HCT116 (cell line): ENCODE measurements at regions not wholly inside any gene's neighbourhood (a gene's known extent, or its start where the extent isn't known, plus 50 kb on each side); places are given as distances from the start of the nearest gene placed in this dataset.

ENCODE experiments used
- ATAC-seq: fragments of 200-7000 bp; cut with Tn5 transposase; 2 replicates; pipeline ENCODE4 v1.9.1; 2020; ENCODE audit warnings: mild to moderate bottlenecking, moderate library complexity
- BruUV-seq: library from RNA; stranded (reverse); fragments of 400-500 nt; replicated peaks from 2 replicates; lab custom pipeline; 2021; lab: Mats Ljungman, UMichigan
- CTCF ChIA-PET: fragments of 300-600 bp; sonication (Branson Sonifier 250); formaldehyde crosslinking; loops from one replicate; lab custom pipeline; 2021; ENCODE audit warnings: antibody characterized with exemption; lab: Charles Lee
- POLR2A ChIA-PET: fragments of 300-600, 350-600 bp; sonication (Branson Sonifier 250); formaldehyde crosslinking; loops from one replicate; lab custom pipeline; 2021; ENCODE audit warnings: antibody characterized with exemption; lab: Charles Lee
- RAD21 ChIA-PET, 2 experiments: fragments of 300-600 bp; sonication (Branson Sonifier 250); formaldehyde crosslinking; loops; one replicate each; lab custom pipeline; 2023; ENCODE audit warnings: low total read pairs in 2 of 2; ENCODE audit not compliant: uncharacterized antibody in 2 of 2, unreplicated experiment in 2 of 2, low non-redundant PET in 1 of 2; lab: Charles Lee
- DNase-seq: peaks from one replicate; pipeline ENCODE4 v3.0.0-alpha.2; 2010; ENCODE audit warnings: low read depth, low spot score
- H2AFZ ChIP-seq: fragments of 200-600 bp; shearing (Covaris generic), sonication (generic); 2 replicates; pipeline ENCODE4 v1.6.1; 2017; ENCODE audit warnings: low read depth, mixed run types, mixed read lengths, antibody characterized with exemption, low read length; ENCODE audit not compliant: poor library complexity, severe bottlenecking
- H3K27ac ChIP-seq: 2 replicates; pipeline ENCODE4 v1.5.1; 2012; ENCODE audit warnings: low read depth, low read length
- H3K27me3 ChIP-seq: fragments of 200-600 bp; sonication (generic); 2 replicates; pipeline ENCODE4 v1.6.1; 2016; ENCODE audit warnings: mixed run types, low read length, mixed read lengths; ENCODE audit not compliant: insufficient read depth
- H3K36me3 ChIP-seq, 2 experiments: fragments of 200-500 bp in 1 of 2; fragments of 200-600 bp in 1 of 2; sonication (Bioruptor generic) in 1 of 2; sonication (generic) in 1 of 2; 2 replicates each; pipeline versions ENCODE4 v1.5.1 to v1.6.1; 2014 to 2016; ENCODE audit warnings: low read length in 2 of 2, inconsistent platforms in 1 of 2, mixed read lengths in 1 of 2, mixed run types in 1 of 2; ENCODE audit not compliant: insufficient read depth in 2 of 2, control insufficient read depth in 1 of 2
- H3K4me1 ChIP-seq, 2 experiments: fragments of 200-600 bp in 1 of 2; sonication (generic) in 1 of 2; 2 replicates each; pipeline versions ENCODE4 v1.5.1 to v1.6.1; 2012 to 2017; ENCODE audit warnings: low read length in 2 of 2, inconsistent platforms in 1 of 2, mild to moderate bottlenecking in 1 of 2, mixed read lengths in 1 of 2, mixed run types in 1 of 2, moderate library complexity in 1 of 2; ENCODE audit not compliant: insufficient read depth in 2 of 2, control insufficient read depth in 1 of 2
- H3K4me2 ChIP-seq: fragments of 200-600 bp; sonication (generic); 2 replicates; pipeline ENCODE4 v1.6.1; 2017; ENCODE audit warnings: mixed run types, low read length, mixed read lengths
- H3K4me3 ChIP-seq, 2 experiments: fragments of 200-600 bp in 1 of 2; sonication (generic) in 1 of 2; replicated peaks in 1 of 2; 2 replicates each; pipeline ENCODE4 v1.5.1; 2011 to 2016; ENCODE audit warnings: low read length in 2 of 2, control low read depth in 1 of 2, low read depth in 1 of 2, mild to moderate bottlenecking in 1 of 2, mixed read lengths in 1 of 2, mixed run types in 1 of 2
- H3K79me2 ChIP-seq: fragments of 200-600 bp; sonication (generic); 2 replicates; pipeline ENCODE4 v1.6.1; 2017; ENCODE audit warnings: mild to moderate bottlenecking, mixed run types, low read length, moderate library complexity, mixed read lengths; ENCODE audit not compliant: insufficient read depth
- H3K9ac ChIP-seq: fragments of 200-600 bp; sonication (generic); 2 replicates; pipeline ENCODE4 v1.6.1; 2016; ENCODE audit warnings: low read length, mixed read lengths
- H3K9me2 ChIP-seq: fragments of 200-600 bp; sonication (generic), shearing (Covaris generic); 2 replicates; pipeline ENCODE4 v1.6.1; 2017; ENCODE audit warnings: mixed run types, mild to moderate bottlenecking, moderate library complexity; ENCODE audit not compliant: insufficient read depth
- H3K9me3 ChIP-seq, 2 experiments: fragments of 200-500 bp in 1 of 2; fragments of 200-600 bp in 1 of 2; sonication (Bioruptor generic) in 1 of 2; sonication (generic) in 1 of 2; 2 replicates each; pipeline ENCODE4 v1.6.1; 2014 to 2017; ENCODE audit warnings: low read length in 2 of 2, mixed read lengths in 2 of 2, inconsistent platforms in 1 of 2, low read depth in 1 of 2, mild to moderate bottlenecking in 1 of 2, mixed run types in 1 of 2, moderate library complexity in 1 of 2; ENCODE audit not compliant: control insufficient read depth in 1 of 2, insufficient read depth in 1 of 2
- H4K20me1 ChIP-seq: fragments of 200-600 bp; sonication (generic), shearing (Covaris generic); 2 replicates; pipeline ENCODE4 v1.6.1; 2017; ENCODE audit warnings: mixed run types, mild to moderate bottlenecking, moderate library complexity; ENCODE audit not compliant: insufficient read depth
- ATF3 ChIP-seq: IDR thresholded peaks from 2 replicates; pipeline ENCODE4 v1.6.1; 2012
- CBX3 ChIP-seq: IDR thresholded peaks from 2 replicates; pipeline ENCODE4 v1.6.1; 2012; ENCODE audit warnings: low read depth
- CTCF ChIP-seq, 3 experiments: fragments of 200-600 bp in 1 of 3; sonication (generic) in 1 of 3; IDR thresholded peaks in 2 of 3; conservative IDR thresholded peaks in 1 of 3; 2 replicates each; pipeline ENCODE4 v1.5.1; 2012 to 2017; ENCODE audit warnings: low read depth in 2 of 3, low read length in 2 of 3, antibody characterized with exemption in 1 of 3, borderline replicate concordance in 1 of 3, control low read depth in 1 of 3, mild to moderate bottlenecking in 1 of 3, mixed read lengths in 1 of 3, mixed run types in 1 of 3, moderate library complexity in 1 of 3; ENCODE audit not compliant: insufficient read depth in 1 of 3
- FOSL1 ChIP-seq: IDR thresholded peaks from 2 replicates; pipeline ENCODE4 v1.6.1; 2012; ENCODE audit warnings: low read depth
- MAX ChIP-seq: IDR thresholded peaks from 2 replicates; pipeline ENCODE4 v1.6.1; 2012
- POLR2A ChIP-seq: IDR thresholded peaks from 2 replicates; pipeline ENCODE4 v1.7.0; 2011; ENCODE audit warnings: borderline replicate concordance; ENCODE audit not compliant: insufficient read depth, insufficient read length; ENCODE audit errors: extremely low read depth
- POLR2AphosphoS5 ChIP-seq: IDR thresholded peaks from 2 replicates; pipeline ENCODE4 v1.6.1; 2011; ENCODE audit warnings: mild to moderate bottlenecking, low read depth, low read length, moderate library complexity
- RAD21 ChIP-seq: IDR thresholded peaks from 2 replicates; pipeline ENCODE4 v1.6.1; 2012; ENCODE audit warnings: low read depth, mild to moderate bottlenecking
- REST ChIP-seq: IDR thresholded peaks from 2 replicates; pipeline ENCODE4 v1.6.1; 2012; ENCODE audit warnings: low read depth
- SIN3A ChIP-seq: IDR thresholded peaks from 2 replicates; pipeline ENCODE4 v1.6.1; 2012; ENCODE audit warnings: low read depth
- SP1 ChIP-seq: IDR thresholded peaks from 2 replicates; pipeline ENCODE4 v1.6.1; 2012; ENCODE audit warnings: low read depth
- YY1 ChIP-seq: IDR thresholded peaks from 2 replicates; pipeline ENCODE4 v1.6.1; 2011; ENCODE audit warnings: low read length, low read depth, moderate library complexity, mild to moderate bottlenecking; ENCODE audit not compliant: insufficient replicate concordance; ENCODE audit errors: extremely low read depth
- ZBTB33 ChIP-seq: IDR thresholded peaks from 2 replicates; pipeline ENCODE4 v1.6.1; 2011; ENCODE audit warnings: mild to moderate bottlenecking, low read length, moderate library complexity; ENCODE audit not compliant: insufficient replicate concordance; ENCODE audit errors: extremely low read depth
- ZFX ChIP-seq: fragments of 450-650 bp; IDR thresholded peaks from 2 replicates; pipeline ENCODE4 v1.6.1; 2017
- ZNF274 ChIP-seq: fragments of 200-500 bp; sonication (Bioruptor generic); IDR thresholded peaks from 2 replicates; pipeline ENCODE4 v1.6.1; 2014; ENCODE audit warnings: mild to moderate bottlenecking, low read depth, low read length, inconsistent platforms
- intact Hi-C: fragments of 100-400 bp; cut with micrococcal nuclease; formaldehyde crosslinking; loops from 2 replicates; pipeline ENCODE4 v1.10.0; 2022

GRCh38 chr10:1977461-1977860 lies 240.1 kb upstream of the ADARB2 start:
- Histone ChIP-seq H3K9me2 (no peaks in the 10 kb centered on the region), H3K79me2 (no peaks in the 10 kb centered on the region), H3K4me2 (no peak overlapping the region), H3K4me1 (no peaks in the 10 kb centered on the region), H4K20me1 (no peaks in the 10 kb centered on the region), H3K27ac (no peak overlapping the region), H3K9me3 (peaks cover 9 to 24% of the 10 kb centered on the region in 2 experiments; a peak in 2 of 4 replicates), H3K27me3 (no peaks in the 10 kb centered on the region), H3K9ac (no peak overlapping the region), H3K36me3 (no peaks in the 10 kb centered on the region), H3K4me3 (no peak overlapping the region), H2AFZ (no peak overlapping the region)
- ATAC-seq (no peak), DNase-seq (no peak)
- BruUV-seq, result no TSS peak
- ChIA-PET RAD21 (no interaction called here), POLR2A (no interaction called here), CTCF (no interaction called here)
- intact Hi-C loops, result no loop called here
- TF ChIP-seq SIN3A (no peak), CTCF (IDR thresholded peaks at IDR 0.05 in 2 of 3, conservative IDR thresholded peaks at IDR 0.05 in 1 of 3; ENCODE audit: borderline replicate concordance in 1 of 3, insufficient read depth in 1 of 3, low read depth in 2 of 3, low read length in 2 of 3) (no peak), ZBTB33 (no peak), POLR2A (no peak), MAX (no peak), SP1 (no peak), ZNF274 (no peak), YY1 (no peak), CBX3 (no peak), ATF3 (no peak), ZFX (no peak), RAD21 (no peak), POLR2AphosphoS5 (no peak), REST (no peak), FOSL1 (no peak)
